ENCODE measurements at regions not wholly inside any gene's neighbourhood (a gene's known extent, or its start where the extent isn't known, plus 50 kb on each side); places are given as distances from the start of the nearest gene placed in this dataset.

- TF ChIP-seq CTCF (IDR thresholded peaks at IDR 0.05) (no peak), EP300 (IDR thresholded peaks at IDR 0.05) (no peak), POLR2A (IDR thresholded peaks at IDR 0.05) (no peak), POLR2AphosphoS5 (IDR thresholded peaks at IDR 0.05) (no peak)
- no peaks in the 10 kb centered on the region for H3K36me3 ChIP-seq
- no peak overlapping the region for H3K27ac ChIP-seq
- H3K4me3 ChIP-seq = no peak overlapping the region
- H3K4me1 ChIP-seq = no peaks in the 10 kb centered on the region
- WGBS = 72% methylated on average over 7 of the region's 7 CpGs
- no peak for DNase-seq (ENCODE audit: low spot score in 2 of 2)
- no peaks in the 10 kb centered on the region for H3K9me3 ChIP-seq
- H3K27me3 ChIP-seq = no peaks in the 10 kb centered on the region
Observed at GRCh38 chr2:60331115-60331809, 222.2 kb downstream of the BCL11A start.

- Histone ChIP-seq H3K4me3 (no peak overlapping the region), H3K4me1 (no peaks in the 10 kb centered on the region), H3K27ac (no peak overlapping the region), H3K27me3 (no peaks in the 10 kb centered on the region), H3K9me3 (no peaks in the 10 kb centered on the region), H3K36me3 (no peaks in the 10 kb centered on the region)
- DNase-seq (ENCODE audit: low spot score in 2 of 2) = no peak
- no peak for TF ChIP-seq POLR2AphosphoS5 (IDR thresholded peaks at IDR 0.05)
- no peak for TF ChIP-seq EP300 (IDR thresholded peaks at IDR 0.05)
- no peak for TF ChIP-seq POLR2A (IDR thresholded peaks at IDR 0.05)
- no peak for TF ChIP-seq CTCF (IDR thresholded peaks at IDR 0.05)
- 89% methylated on average over 3 of the region's 3 CpGs for WGBS
Observed at GRCh38 chr2:60329225-60329624, 224.2 kb downstream of the BCL11A start.

- no peaks in the 10 kb centered on the region for H3K4me1 ChIP-seq
Observed at GRCh38 chr2:60324536-60324935, 228.9 kb downstream of the BCL11A start.

GRCh38 chr2:60321816-60322215 lies 231.6 kb downstream of the BCL11A start:
- no peak for DNase-seq (ENCODE audit: low spot score in 2 of 2)
- Histone ChIP-seq H3K4me1 (no peaks in the 10 kb centered on the region), H3K27ac (no peak overlapping the region), H3K9me3 (no peaks in the 10 kb centered on the region), H3K4me3 (no peak overlapping the region), H3K36me3 (no peaks in the 10 kb centered on the region), H3K27me3 (no peaks in the 10 kb centered on the region)
- 91% methylated on average over 14 of the region's 14 CpGs for WGBS
- TF ChIP-seq POLR2AphosphoS5 (IDR thresholded peaks at IDR 0.05) (no peak), POLR2A (IDR thresholded peaks at IDR 0.05) (no peak), CTCF (IDR thresholded peaks at IDR 0.05) (no peak), EP300 (IDR thresholded peaks at IDR 0.05) (no peak)

More at GRCh38 chr2:60324536-60324935, 228.9 kb downstream of the BCL11A start:
- Histone ChIP-seq H3K27ac (no peak overlapping the region), H3K4me3 (no peak overlapping the region), H3K36me3 (no peaks in the 10 kb centered on the region), H3K27me3 (no peaks in the 10 kb centered on the region), H3K9me3 (no peaks in the 10 kb centered on the region)
- TF ChIP-seq POLR2A (IDR thresholded peaks at IDR 0.05) = no peak
- TF ChIP-seq CTCF (IDR thresholded peaks at IDR 0.05) = no peak
- TF ChIP-seq EP300 (IDR thresholded peaks at IDR 0.05) = no peak
- no peak for TF ChIP-seq POLR2AphosphoS5 (IDR thresholded peaks at IDR 0.05)
- DNase-seq (ENCODE audit: low spot score in 2 of 2) = no peak
- 68% methylated on average over 5 of the region's 5 CpGs for WGBS

- H3K4me3 ChIP-seq = no peak overlapping the region
- no peak for TF ChIP-seq POLR2AphosphoS5 (IDR thresholded peaks at IDR 0.05)
- TF ChIP-seq EP300 (IDR thresholded peaks at IDR 0.05) = no peak
- TF ChIP-seq POLR2A (IDR thresholded peaks at IDR 0.05) = no peak
- TF ChIP-seq CTCF (IDR thresholded peaks at IDR 0.05) = no peak
- H3K9me3 ChIP-seq = no peaks in the 10 kb centered on the region
- no peaks in the 10 kb centered on the region for H3K27me3 ChIP-seq
- no peaks in the 10 kb centered on the region for H3K36me3 ChIP-seq
- no peak for DNase-seq (ENCODE audit: low spot score in 2 of 2)
- no peak overlapping the region for H3K27ac ChIP-seq
- WGBS = 89% methylated on average over 5 of the region's 5 CpGs
- H3K4me1 ChIP-seq = no peaks in the 10 kb centered on the region
Observed at GRCh38 chr2:60320724-60321123, 232.7 kb downstream of the BCL11A start.
